Left lobe of liver (tissue), 2 donors: ENCODE measurements at regions not wholly inside any gene's neighbourhood (a gene's known extent, or its start where the extent isn't known, plus 50 kb on each side); places are given as distances from the start of the nearest gene placed in this dataset.

Experiments used
- ATAC-seq: fragments of 200-7000 bp; cut with Tn5 transposase; one replicate; pipeline ENCODE4 v1.9.1; 2020; ENCODE audit warnings: mild to moderate bottlenecking, moderate library complexity
- DNase-seq: peaks from one replicate; pipeline ENCODE4 v3.0.0-alpha.2; 2020; ENCODE audit warnings: low spot score
- donor health status: DM: no; HTN: no; CAD: no; lungs with moderate emphysema.
- donor health status: DM: no; HTN: yes; CAD: no.

GRCh38 chr12:79534029-79534867 lies 156.5 kb downstream of the PAWR start:
- ATAC-seq: no peak
- no peak for DNase-seq

GRCh38 chr12:79532907-79533288 lies 157.9 kb downstream of the PAWR start:
- DNase-seq (no peak), ATAC-seq (peak; percentile 34)

- ATAC-seq (no peak), DNase-seq (no peak)
Observed at GRCh38 chr12:79531518-79531917, 159.2 kb downstream of the PAWR start.

GRCh38 chr12:79527473-79527872 lies 163.3 kb downstream of the PAWR start:
- no peak for DNase-seq
- no peak for ATAC-seq

- ATAC-seq: no peak
- no peak for DNase-seq
Observed at GRCh38 chr12:79525357-79525756, 165.4 kb downstream of the PAWR start.

- no peak for ATAC-seq
- DNase-seq: no peak
Observed at GRCh38 chr12:79524507-79525148, 166.1 kb downstream of the PAWR start.

GRCh38 chr12:79522989-79523386 lies 167.8 kb downstream of the PAWR start:
- DNase-seq (no peak), ATAC-seq (no peak)

GRCh38 chr12:79522257-79522988 lies 168.3 kb downstream of the PAWR start:
- no peak for DNase-seq
- no peak for ATAC-seq

- DNase-seq (no peak), ATAC-seq (no peak)
Observed at GRCh38 chr12:79521576-79521975, 169.2 kb downstream of the PAWR start.

- DNase-seq (no peak), ATAC-seq (no peak)
Observed at GRCh38 chr12:79517363-79517762, 173.4 kb downstream of the PAWR start.

GRCh38 chr12:79515530-79515935 lies 175.2 kb downstream of the PAWR start:
- ATAC-seq: no peak
- no peak for DNase-seq

- no peak for DNase-seq
- ATAC-seq: no peak
Observed at GRCh38 chr12:79514730-79515529, 175.8 kb downstream of the PAWR start.

GRCh38 chr12:79512068-79512467 lies 178.7 kb downstream of the PAWR start:
- no peak for ATAC-seq
- DNase-seq: no peak

- ATAC-seq: no peak
Observed at GRCh38 chr12:79508622-79509021, 182.1 kb downstream of the PAWR start.

More at GRCh38 chr12:79508622-79509021, 182.1 kb downstream of the PAWR start:
- no peak for DNase-seq
